LoVo (cell line): ENCODE measurements at regions not wholly inside any gene's neighbourhood (a gene's known extent, or its start where the extent isn't known, plus 50 kb on each side); places are given as distances from the start of the nearest gene placed in this dataset.

Source experiments
- DNase-seq: peaks from one replicate; pipeline ENCODE4 v3.0.0-alpha.2; 2016; ENCODE audit warnings: low spot score

GRCh38 chr10:33546031-33546430 is 211.6 kb upstream of the NRP1 start:
- no peak for DNase-seq

GRCh38 chr10:33542752-33543505 is 208.5 kb upstream of the NRP1 start:
- DNase-seq: no peak

GRCh38 chr10:33539116-33539515 is 204.6 kb upstream of the NRP1 start:
- no peak for DNase-seq

GRCh38 chr10:33537066-33537465 is 202.6 kb upstream of the NRP1 start:
- DNase-seq: no peak

GRCh38 chr10:33536508-33536907 is 202.0 kb upstream of the NRP1 start:
- DNase-seq: no peak

- no peak for DNase-seq
Measured at GRCh38 chr10:33535866-33536265, 201.4 kb upstream of the NRP1 start.

- no peak for DNase-seq
Measured at GRCh38 chr10:33534416-33534815, 199.9 kb upstream of the NRP1 start.

GRCh38 chr10:33533612-33534011 is 199.1 kb upstream of the NRP1 start:
- DNase-seq: no peak

- no peak for DNase-seq
Measured at GRCh38 chr10:33532901-33533300, 198.4 kb upstream of the NRP1 start.

- no peak for DNase-seq
Measured at GRCh38 chr10:33529234-33529633, 194.8 kb upstream of the NRP1 start.

GRCh38 chr10:33524966-33525365 is 190.5 kb upstream of the NRP1 start:
- DNase-seq: no peak

- no peak for DNase-seq
Measured at GRCh38 chr10:33524041-33524440, 189.6 kb upstream of the NRP1 start.

- no peak for DNase-seq
Measured at GRCh38 chr10:33523236-33523792, 188.8 kb upstream of the NRP1 start.

GRCh38 chr10:33521904-33522303 is 187.4 kb upstream of the NRP1 start:
- DNase-seq: no peak

GRCh38 chr10:33521062-33521461 is 186.6 kb upstream of the NRP1 start:
- DNase-seq: no peak

- no peak for DNase-seq
Measured at GRCh38 chr10:33520223-33520622, 185.8 kb upstream of the NRP1 start.

- DNase-seq: no peak
Measured at GRCh38 chr10:33519130-33519860, 184.8 kb upstream of the NRP1 start.

- no peak for DNase-seq
Measured at GRCh38 chr10:33510206-33510605, 175.7 kb upstream of the NRP1 start.

- DNase-seq: peak; percentile 87
Measured at GRCh38 chr10:33509231-33509831, 174.9 kb upstream of the NRP1 start.

- no peak for DNase-seq
Measured at GRCh38 chr10:33507662-33508425, 173.4 kb upstream of the NRP1 start.

GRCh38 chr10:33506838-33507661 is 172.6 kb upstream of the NRP1 start:
- DNase-seq: no peak
